Midbrain (tissue), 1 donor: ENCODE measurements at regions not wholly inside any gene's neighbourhood (a gene's known extent, or its start where the extent isn't known, plus 50 kb on each side); places are given as distances from the start of the nearest gene placed in this dataset.

Experiments used
- DNase-seq: peaks from one replicate; lab custom pipeline; 2025; lab: John Stamatoyannopoulos, UW

- DNase-seq: no peak
Measured at GRCh38 chr20:4559106-4559505, 127.2 kb upstream of the PRNP start.

DNA sequence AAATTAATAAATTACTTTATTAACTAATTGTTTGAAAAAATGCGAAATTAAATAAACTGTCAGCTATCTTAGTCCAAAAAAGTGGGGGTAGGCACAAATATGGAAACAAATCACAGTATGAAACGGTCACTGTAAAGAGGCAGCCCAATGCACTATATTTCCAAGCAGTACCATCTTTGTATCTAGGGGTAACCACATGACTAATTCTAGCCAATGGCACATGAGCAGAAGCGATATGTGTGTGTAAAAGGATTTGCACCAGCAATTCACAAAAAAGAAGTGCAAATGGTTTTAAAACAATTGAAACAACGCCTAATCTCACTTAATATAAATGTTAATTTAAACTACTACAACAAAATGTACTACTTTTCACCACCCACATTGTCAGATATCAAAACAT lies 129.5 kb upstream of the PRNP start:
- DNase-seq: no peak

- DNase-seq: no peak
Measured at GRCh38 chr20:4555188-4555890, 130.9 kb upstream of the PRNP start.

- no peak for DNase-seq
Measured at GRCh38 chr20:4554346-4554745, 131.9 kb upstream of the PRNP start.

DNA sequence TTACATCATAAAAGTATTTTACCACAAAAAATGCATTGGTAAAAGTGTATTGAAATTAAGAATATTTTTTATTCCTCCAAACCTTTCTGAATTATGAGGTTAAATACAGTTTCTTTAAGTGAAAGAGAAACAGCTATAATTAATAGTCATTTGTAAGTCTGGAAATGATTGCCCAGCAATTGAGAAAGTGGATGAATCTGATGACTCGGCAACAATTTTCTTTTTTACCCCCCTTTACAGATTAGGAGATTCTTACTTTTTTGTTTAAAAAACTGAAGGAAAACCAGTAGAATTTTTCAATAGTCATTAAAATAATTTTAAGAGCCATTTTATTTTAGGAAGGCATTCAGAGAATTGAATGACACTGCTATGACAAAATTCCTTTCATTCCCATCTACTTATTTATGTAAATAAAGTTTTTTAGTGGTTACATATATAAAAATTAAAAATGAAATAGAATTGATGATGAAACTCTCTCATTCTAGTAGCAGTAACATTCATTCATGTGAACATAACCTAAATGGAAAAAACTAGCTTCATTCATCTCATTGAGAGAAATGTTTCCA lies 134.1 kb upstream of the PRNP start:
- DNase-seq: no peak

- DNase-seq: no peak
Measured at GRCh38 chr20:4550740-4551139, 135.5 kb upstream of the PRNP start.

- DNase-seq: no peak
Measured at GRCh38 chr20:4549711-4550259, 136.5 kb upstream of the PRNP start.

- no peak for DNase-seq
Measured at GRCh38 chr20:4548552-4548951, 137.7 kb upstream of the PRNP start.

GRCh38 chr20:4546786-4547185 lies 139.5 kb upstream of the PRNP start:
- DNase-seq: no peak

DNA sequence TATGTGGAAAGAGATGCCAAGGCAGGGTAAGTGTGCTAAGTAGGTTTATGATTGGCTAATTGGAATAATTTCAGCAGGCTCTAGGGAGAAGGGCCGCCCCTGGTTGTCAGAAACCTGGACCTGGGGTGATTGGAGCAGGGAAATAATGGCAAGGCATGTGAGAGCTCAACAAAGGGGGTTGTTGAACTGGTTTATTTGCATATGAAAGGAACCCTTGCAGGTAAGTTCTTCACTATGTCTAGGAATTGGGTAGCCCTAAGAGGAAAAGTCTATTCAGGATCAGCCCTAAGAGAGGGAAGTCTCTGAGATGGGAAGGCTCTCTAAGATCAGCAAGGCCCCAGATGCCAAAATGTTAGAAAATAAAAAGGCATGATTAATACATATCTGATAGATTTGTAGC lies 139.9 kb upstream of the PRNP start:
- DNase-seq: no peak

DNA sequence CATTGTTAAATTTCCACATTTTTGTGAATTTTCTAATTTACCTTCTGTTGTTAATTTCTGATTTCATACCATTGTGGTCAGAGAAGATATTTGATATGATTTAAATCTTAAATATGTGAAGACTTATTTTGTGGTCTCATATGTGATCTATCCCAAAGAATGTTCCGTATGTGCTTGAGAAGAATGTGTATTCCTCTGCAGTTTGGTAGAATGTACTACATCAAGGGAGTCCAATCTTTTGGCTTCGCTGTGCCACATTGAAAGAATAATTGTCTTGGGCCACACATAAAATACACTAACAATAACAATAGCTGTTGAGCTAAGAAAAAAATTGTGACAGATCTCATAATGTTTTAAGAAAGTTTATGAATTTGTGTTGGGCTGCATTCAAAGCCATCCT lies 140.7 kb upstream of the PRNP start:
- no peak for DNase-seq

- DNase-seq: no peak
Measured at GRCh38 chr20:4544765-4545164, 141.5 kb upstream of the PRNP start.

DNA sequence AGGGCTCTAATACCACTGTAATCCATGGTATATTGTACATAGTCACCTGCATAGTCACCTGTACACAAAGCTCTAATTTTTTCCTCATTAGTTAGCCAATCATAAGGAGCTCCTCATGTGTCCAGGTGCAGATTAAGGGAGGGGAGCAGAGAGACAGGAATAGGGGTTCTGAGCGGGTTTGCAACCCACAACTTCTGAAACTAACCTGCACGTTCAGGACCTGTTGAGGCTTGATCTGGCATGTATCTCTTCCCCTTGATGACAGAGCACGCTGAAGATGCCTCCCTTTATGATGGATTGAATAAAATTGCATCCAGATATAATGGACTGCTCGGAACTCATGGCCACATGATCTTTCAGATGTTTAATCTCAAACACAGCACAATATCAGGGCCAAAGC lies 144.0 kb upstream of the PRNP start:
- no peak for DNase-seq

GRCh38 chr20:4534315-4534714 lies 151.9 kb upstream of the PRNP start:
- DNase-seq: no peak

DNA sequence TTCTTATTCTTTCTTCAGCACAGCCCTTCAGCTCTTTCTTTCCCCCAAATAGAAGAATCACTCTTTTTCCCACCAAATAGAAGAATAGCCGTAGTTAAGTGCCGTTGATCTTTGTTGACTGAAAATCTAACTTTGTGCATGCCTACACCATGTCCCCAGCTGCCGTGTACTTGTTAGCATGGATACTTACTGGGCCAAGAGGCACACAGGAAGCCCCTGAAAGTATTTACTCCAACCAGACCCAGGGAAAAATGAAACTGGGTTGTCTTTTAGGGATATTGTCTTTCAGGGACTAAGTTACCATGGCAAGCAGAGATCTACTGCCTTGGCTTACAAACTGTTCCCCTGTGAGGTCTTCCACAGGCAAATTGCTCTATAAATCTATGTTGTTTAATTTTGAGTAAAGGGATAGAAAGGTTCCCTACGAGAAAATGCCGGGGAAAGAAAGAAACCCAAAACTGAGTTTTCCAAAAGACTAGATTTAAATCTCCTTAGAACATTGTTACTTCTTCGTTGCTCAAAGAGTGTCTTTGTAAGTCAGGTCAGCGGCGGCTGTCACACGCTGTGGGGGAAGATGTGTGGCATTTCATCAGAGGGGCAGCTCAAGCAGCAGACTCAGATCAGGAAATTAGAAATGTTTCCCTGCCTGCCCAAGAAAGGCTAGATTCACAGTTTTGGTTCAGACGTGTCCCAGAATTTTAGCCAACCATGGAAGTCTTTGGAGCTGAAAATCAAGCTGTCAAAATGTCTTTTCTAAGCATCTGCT lies 152.7 kb upstream of the PRNP start:
- DNase-seq: no peak

DNA sequence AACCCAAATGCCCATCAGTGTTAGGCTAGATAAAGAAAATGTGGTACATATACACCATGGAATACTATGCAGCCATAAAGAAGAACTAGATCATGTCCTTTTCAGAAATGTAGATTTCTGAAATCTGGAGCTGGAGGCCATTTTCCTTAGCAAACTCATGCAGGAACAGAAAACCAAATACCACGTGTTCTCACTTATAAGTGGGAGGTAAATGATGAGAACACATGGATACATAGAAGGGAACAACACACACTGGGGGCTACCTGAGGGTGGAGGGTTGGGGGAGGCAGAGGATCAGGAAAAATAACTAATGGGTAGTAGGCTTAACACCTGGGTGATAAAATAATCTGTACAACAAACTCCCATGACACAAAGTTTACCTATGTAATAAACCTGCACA lies 153.5 kb upstream of the PRNP start:
- no peak for DNase-seq

GRCh38 chr20:4524792-4525191 lies 161.5 kb upstream of the PRNP start:
- DNase-seq: no peak

GRCh38 chr20:4524307-4524706 lies 161.9 kb upstream of the PRNP start:
- no peak for DNase-seq

GRCh38 chr20:4522310-4522709 lies 163.9 kb upstream of the PRNP start:
- no peak for DNase-seq

DNA sequence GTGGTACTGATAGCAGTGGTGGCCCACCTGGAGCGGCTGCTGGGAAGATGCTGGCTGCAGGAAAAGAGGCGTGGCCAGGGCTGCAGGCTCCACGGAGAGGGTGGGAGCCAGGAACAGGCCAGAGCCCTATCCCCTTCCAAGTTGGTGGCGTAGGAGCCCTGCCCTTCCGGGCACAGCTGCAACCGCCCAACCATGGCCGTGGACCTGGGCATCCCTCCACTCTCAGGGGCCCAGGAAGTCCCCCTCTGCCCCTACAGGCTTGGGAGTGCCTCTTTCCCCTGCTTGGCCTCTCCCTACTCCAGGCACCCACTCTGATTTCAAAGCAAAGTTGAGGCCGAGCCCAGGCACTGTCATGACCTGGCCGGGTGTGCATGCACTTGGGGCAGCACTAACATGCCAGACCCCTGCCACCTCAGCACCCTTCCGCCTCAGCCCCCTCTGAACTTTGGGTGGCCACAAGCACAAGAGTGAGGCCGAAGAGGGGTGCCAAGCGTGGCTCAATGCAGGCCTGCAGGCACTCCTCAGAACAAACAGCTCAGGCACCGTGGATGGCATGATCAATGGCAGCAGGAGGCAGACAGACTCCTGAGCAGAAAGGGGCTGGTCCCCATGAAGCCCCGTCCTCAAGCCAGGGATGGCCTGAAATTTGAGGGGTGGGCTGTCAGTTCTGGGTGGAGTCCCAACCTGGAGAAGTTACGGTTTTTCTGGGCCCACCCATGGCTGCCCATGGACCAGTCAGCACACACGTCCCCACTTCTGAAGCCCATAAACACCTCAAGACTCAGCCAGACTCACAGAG lies 164.9 kb upstream of the PRNP start:
- no peak for DNase-seq

- DNase-seq: no peak
Measured at GRCh38 chr20:4519534-4519933, 166.7 kb upstream of the PRNP start.

GRCh38 chr20:4516876-4517275 lies 169.4 kb upstream of the PRNP start:
- no peak for DNase-seq
